Stimulated activated CD4-positive, alpha-beta T cell treated with anti-CD3 and anti-CD28 coated beads, Interleukin-12 subunit alpha, Interleukin-12 subunit beta, amount 100 ng/mL, for 4 hours (primary cell): ENCODE measurements at regions not wholly inside any gene's neighbourhood (a gene's known extent, or its start where the extent isn't known, plus 50 kb on each side); places are given as distances from the start of the nearest gene placed in this dataset.

Source experiments
- DNase-seq: peaks from one replicate; pipeline ENCODE4 v3.0.0-alpha.2; 2020

DNA sequence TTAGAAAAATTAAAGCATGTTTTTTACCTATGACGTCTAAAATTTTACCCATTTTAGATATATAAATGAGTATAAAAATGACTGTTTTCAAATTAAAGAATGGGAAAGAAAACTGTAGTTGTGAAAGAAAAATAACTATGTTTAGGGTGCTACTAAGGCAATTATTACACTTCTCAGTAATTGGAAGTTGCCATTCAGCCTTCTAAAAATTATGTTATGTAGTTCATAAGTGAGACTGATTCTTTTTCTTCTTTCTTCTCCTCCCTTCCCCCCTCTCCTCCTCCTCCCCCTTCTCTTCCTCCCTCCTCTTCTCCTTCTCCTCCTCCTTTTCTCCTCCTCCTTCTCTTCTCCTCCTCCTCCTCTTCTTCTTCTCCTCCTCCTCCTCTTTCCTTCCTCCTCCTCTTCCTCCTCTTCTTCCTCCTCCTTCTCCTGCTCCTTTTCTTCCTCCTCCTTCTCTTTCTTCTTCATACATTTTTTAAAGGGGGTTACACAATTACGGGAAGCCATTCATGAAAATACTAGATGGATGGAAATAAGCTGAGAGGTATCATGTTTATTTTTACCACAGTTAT lies 223.6 kb downstream of the CETN3 start:
- DNase-seq: no peak

DNA sequence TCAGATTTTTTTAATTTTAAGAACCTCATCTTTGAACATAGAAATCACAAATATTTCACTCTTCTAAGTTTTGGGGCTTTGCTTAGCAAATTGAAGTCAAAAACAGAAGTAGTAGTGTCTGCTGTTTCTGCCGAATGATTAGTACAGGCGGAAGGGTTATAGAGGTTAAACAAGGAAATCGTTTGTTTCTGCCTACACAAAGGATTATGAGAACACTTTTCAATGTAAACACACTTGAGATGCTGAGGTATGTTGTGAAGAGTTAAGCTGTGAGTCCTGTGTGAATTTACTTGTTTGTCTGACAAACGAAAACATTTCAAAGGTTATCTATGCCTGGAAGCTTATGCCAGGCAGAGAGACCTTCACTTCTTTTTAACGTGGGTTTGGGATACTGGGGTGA lies 224.8 kb downstream of the CETN3 start:
- DNase-seq: no peak

DNA sequence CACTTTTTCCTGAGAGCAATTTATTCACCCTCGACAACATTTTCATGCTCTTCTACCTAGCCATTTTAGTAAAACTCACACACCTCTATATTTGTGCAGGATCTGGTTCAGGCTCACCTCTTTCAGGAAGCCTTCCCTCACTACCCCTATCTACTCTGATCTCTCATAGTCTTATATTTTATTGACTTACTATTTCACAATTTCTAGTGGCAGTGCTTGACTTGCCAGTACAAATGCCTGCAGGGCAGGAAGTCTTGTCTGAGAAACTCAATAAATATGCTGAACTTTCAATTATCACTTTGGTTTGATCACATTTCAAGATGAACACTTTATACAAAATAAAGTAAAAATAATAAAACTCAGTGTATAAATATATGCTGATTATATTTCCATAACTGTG lies 226.8 kb downstream of the CETN3 start:
- DNase-seq: no peak

DNA sequence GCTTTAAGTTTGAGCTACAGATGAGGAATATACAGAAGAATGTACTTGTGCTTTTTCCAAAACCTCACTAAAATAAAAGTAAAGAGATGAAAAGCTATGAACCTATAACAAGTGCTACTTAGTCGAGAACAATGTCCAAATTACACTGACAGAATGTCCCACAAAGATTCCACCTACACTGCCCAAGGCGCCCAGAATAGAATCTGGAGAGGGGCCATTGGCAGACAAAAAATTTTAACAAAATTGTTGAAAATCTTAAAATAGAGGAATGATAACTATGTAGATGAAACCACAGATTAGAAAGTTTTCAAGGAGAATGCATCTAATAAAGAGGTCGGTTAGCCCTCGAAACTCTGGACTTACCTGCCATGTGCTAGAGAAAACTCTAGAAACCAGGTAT lies 235.3 kb downstream of the CETN3 start:
- DNase-seq: no peak

DNA sequence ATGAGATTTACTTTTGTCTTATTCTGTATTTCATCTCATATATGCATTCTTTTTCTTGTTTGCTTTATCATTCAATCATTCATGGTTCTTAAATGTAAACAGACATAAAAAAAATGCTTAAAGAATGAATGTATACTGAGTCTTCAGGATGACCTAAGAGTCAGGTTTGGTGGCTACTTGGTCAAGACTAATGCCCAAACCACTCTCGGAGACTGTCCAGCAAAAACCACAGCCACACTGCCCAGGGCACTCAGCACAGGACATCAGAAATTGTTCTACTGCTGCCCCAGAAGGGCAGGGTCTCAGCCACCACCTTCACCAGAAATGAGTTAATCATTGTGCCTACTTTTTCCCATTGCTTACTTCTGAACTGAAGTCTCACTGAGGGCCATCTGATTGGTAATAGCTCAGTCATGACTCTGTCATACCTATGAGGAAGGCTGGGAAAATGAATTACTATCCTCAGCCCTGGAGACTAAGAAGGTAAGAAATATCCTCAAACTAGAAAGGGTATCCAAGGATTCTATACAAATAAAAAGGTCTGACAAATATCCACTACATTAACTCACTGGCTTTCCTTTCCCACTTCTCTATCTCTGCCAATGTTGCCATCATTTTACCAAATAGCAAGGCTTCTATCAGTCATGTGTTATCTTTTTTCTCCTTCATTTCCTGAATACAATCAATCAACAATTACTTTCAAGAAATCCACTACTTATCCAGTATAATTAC lies 236.1 kb downstream of the CETN3 start:
- no peak for DNase-seq

DNA sequence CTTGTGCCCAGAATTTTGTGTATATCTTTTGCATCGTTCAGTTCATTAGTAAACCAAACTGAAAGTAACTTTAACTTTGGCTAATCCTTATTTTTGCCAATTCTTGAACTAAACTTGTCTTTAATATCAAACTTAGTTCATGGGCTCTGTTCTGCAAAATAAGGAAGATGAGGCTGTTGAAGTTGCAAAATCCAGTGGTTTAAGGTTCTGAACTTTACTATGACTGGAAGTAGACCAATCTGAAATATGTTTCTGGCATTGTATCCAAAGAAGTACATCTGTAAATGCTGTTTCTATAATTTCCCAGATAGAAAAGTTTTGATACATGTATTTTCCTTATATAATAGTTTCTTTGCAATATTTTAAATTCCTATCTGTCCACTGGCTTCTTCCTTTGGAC lies 238.1 kb downstream of the CETN3 start:
- DNase-seq: no peak

DNA sequence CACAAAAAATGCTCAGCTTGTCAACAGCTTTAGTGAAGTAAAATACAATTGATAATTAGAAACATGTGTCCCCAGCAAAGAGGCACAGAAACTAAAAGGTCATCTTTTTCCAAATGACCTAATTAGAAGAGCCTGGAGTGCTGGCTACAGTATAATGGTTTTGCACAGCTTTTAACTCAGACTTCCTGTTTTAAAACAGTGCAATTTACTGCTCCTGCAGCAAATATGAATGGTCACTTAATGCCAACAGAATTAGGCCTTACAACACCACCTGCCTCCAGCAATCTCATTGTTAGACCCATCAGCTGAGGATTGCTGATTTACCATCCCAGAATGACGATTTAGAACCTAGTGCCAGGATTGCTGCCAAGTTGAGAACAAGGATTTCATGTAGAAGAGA lies 239.3 kb downstream of the CETN3 start:
- DNase-seq: no peak

DNA sequence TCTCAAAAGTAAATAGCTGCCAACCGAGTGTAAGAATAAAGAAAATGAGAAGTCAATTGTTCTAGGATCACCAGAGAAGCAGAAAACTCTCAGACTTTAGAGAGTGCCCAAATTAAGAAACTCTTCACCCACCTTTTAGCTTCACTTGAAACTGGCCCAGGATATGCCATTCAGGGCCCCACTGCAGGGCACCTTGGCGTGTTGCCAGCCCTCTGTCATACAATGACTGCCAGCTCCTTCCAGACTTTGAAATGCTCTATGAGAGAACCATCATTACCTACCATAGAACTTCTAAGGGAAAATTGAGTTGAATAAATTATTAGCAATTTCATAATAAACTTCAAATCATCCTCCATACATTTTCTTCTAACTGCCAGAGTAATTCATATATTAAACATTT lies 240.5 kb downstream of the CETN3 start:
- no peak for DNase-seq

DNA sequence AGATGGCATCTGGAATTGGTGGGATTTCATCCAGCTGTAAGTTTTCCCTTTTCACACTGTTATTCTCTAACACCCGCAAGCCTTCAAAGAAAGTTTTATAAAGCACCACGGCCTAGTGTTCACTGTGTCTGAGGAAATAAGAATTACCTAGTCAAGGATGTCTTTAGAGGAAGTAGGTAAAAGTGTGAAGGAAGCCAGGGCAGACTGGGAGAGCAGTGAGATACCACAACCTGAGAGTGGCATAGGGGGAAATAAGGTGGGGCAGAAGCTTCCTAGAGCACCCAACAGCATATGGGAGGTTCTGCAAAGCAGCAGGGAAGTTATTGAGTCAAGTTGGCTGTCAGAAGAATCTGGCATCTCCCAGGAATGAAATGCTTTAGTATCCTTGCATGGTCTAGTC lies 241.2 kb downstream of the CETN3 start:
- DNase-seq: no peak

DNA sequence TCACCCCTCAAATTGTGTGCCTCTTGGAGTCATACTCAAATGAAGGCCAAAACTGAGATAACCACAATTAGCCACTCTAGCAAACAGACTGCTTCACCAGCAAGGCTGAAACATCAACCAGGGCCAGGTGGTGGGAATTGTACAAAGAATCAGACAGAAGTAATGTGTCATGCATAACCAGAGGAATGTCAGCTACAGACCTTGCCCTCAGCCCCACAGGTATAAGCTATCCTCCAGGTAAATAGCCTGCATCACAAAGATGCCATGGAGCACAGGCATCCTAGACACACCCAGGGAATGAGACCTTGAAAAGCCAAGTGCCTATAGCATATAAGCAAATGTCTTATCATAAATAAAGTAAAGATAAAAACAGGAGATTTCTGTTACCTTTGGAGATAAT lies 242.7 kb downstream of the CETN3 start:
- no peak for DNase-seq

DNA sequence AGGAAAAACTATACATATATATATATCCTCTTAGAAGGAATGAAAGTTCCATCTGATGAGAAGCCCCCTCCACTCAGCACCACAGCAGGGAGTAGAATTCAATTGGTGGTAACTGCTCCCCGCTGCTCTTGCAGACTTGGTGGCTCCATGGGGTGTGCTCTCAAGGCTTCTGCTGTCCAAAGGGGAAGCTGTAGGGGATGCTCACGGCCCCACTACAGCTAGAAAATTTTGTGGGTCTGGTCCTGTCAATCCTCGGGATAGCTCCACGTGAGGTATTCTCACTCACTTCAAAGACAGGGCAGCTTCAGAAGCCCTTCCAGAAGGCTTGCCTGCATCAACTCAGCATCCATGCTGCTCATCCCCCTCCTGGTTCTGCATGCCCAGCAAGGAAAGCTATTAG lies 247.2 kb downstream of the CETN3 start:
- no peak for DNase-seq

DNA sequence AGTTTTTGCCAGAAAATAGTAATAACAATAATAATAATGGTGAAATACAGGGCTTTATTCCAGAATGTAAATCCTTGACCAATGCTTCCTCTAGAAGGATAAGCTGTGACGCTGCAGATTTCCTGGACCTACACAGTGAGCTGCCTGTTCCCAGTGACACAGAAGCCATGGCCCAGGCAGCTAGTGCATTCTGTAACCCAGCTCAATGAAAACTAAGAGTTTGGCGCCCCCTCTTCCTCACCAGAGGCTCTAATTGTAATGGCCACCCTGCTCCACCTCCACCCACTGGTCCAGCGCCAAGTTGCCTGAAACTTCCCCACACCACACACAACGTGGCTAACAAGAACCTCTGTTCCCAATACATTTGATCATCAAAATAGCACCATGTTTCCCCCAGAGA lies 248.1 kb downstream of the CETN3 start:
- no peak for DNase-seq

DNA sequence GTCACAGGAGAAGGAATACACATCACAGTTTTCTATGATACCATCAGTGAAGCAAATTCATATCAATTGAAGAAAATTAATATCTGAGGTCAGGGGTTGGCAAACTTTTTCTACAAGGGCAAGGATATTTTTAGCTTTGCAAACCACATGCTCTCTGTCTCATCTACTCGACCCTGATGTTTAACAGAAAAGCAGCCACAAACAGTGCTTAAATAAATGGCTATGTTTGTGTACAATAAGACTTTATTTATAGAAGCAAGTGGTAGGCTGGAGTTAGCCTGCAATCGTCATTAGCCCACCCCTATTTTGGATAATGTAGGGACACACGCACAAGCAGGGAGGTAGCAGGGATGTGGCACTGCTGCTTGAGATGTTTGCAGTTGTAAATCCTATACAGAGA lies 251.4 kb downstream of the CETN3 start:
- DNase-seq: no peak

DNA sequence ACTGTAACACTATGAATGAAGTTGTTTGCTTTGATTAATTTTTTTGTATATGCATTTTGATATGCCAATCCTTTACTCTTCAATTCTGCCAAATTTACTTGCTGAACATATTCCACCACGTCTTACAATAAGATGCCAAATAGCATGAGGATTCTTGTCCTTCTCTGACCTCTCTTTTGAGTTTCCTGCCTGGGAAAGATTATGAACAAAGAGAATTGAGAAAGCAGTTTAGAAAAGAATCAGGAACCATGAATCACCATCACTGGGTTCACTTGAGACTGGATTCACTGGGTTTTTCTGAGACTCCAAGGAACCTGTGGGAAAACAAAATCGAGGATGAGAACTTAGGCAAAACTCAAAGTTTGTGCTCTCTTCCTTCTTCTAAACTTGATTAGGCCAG lies 256.5 kb downstream of the CETN3 start:
- no peak for DNase-seq

DNA sequence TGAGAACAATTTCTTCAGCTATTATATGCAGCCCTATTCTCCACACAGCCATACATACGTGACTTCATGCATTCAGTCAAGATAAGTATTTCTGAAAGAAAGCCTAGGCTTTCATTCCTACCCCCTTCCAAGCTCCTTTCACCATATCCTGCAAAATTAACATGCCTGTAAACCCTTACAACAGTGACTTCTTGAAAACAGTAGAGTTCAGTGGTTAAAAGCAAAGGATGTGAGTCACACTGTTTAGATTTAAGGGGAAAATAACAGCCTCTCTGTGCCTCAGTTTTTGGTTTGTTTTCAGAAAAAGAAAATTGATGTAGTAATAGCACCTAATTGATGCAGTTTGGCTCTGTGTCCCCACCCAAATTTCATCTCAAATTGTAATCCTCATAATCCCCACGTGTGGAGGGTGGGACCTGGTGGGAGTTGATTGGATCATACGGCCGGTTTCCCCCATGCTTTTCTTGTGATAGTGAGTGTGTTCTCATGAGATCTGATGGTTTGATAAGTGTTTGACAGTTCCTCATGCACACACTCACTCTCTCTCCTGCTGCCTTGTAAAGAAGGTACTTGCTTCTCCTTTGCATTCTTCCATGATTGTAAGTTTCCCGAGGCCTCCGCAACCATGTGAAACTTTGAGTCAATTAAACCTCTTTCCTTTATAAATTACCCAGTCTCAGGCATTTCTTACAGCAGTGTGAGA lies 264.8 kb downstream of the CETN3 start:
- no peak for DNase-seq

DNA sequence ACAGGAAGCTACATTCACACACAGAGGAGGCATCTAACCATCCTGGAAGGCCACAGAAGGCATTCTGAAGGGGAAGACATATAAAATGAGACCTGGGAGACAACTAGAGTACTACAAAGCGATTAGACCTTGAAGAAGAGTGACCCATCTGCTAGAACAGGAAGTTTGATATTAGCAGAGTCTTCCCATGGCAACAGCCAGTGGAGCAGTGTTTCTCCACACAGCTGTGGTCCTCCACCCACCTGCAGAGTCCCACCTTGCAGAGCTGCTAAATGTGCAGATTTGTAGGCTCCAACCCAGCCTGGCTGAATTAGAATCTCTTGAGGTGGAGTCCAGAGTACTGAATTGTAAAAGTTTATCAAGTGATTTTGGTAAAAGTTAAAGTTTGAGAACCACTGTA lies 267.0 kb downstream of the CETN3 start:
- DNase-seq: no peak

DNA sequence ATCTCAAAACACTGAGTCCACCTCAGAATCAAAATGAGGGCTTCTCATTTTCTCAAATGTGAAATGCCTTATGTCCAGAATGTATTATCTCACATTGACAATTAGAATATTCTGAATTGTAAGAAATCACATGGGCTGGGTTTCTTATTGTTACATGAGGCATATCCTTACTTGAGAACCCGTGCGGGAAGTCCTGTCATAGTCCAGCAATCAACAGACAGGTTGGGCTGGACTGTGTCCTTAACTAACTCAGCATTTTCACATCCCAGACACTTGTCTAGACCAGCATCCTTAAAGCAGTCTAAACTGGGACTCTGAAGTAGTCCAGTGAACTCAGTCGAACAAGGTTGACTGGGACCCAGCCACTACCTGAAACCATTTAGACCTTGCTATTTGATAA lies 267.6 kb downstream of the CETN3 start:
- DNase-seq: no peak

DNA sequence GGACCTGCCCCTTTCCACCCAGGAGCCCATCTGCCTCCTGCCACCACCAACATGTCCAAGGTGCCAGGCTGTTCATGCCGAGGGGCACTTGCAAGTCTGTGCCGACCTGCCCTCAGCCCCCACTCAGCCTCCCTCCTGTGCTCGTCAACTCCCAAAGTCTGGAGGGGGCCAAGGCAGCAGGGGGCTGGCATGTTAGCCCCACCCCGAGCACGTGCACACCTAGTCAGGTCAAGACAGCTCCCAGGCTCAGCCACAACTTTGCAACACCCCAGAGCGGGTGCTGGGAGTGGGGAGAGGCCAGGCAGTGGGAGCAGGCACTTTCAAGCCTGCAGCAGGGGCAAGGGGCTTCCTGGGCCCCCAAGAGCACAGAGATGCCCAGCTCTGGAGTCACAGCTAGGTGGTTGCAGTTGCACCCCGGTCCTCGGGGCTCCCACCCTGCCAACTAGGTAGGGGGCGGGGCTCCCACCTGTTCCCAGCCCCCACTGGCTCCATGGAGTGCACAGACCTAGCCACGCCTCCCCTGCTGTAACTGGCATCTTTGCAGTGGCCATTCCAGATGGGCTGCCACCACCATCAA lies 272.5 kb downstream of the CETN3 start:
- DNase-seq: no peak

DNA sequence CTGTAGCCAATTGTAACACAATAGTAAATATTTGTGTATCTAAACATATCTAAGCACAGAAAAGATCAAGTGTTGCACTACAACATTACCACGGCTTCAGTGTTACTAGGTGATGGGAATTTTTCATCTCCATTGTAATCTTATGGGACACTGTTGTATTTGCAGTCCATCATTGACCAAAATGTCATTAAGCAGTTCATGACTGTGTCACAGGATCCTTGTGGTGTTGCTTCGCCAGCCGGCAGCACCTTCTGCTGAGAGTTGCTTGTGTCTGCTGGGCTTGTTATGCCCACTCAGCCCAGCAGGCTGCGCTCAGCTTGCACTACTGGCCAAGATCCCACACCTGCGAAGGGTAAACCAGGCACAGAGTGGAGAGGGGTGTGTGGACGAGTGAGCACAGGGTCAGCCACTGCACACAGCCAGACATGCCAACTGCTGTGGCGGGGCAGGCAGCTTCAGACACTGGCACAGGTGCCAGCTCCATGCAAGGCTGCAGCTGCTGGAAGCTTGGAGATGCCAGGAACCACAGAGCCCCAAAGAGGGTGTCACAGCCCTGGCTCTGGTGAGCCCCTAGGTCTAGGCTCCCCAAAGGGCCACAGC lies 273.7 kb downstream of the CETN3 start:
- DNase-seq: no peak

DNA sequence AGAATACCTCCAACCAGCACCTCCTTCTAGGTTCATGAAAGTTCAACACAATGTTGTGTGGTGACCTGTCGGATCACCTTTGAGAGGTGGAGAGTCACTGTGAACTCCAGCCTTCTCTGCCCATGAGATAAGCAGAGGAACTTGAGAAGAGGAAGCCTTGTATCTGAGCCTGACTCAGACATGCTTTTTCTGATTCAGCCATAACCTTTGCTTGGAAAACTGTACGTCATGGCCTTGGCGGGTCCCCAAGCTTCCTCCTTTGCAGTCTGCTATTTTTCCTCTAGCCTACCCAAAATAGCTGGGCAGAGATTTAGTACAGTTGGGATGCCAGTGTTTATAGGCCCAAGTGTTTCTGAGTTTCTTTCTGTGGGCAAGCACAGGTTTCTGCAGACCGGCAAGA lies 274.7 kb downstream of the CETN3 start:
- DNase-seq: no peak

DNA sequence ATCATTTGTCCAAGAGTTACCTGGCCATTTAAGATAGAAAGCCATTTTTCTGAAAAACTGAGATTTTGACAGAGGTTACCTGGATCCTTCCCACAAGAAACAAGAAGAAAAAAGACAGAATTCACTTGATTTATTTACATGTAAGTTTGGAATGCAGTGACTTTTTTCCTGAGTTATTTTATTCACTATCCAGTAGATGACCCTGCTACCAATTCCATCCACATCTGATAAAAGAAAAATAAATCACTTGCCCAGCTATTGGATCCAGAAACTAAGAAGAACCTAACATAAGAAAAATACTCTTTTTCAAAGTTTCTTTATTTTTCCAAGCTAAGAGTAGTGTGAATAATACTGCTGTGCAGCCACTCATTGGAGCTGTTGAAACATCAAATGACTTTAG lies 275.2 kb downstream of the CETN3 start:
- DNase-seq: no peak

DNA sequence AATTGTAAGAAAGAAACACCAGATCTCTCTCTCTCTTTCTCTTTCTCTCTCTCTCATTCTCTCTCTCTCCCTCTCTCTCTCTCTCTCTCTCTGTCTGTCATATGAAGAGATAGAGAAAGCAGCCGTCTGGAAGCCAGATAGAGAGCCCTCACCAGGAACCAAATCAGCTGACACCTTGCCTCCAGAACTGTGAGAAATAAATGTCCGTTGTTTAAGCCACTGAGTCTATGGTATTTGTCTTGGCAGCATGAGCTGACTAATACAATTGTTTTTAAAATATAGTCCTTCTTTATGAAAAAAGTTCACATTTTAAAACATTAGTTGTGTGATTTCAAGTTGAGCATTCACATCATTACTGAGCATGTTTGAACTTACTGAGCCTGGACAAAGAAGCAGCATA lies 275.6 kb downstream of the CETN3 start:
- no peak for DNase-seq

DNA sequence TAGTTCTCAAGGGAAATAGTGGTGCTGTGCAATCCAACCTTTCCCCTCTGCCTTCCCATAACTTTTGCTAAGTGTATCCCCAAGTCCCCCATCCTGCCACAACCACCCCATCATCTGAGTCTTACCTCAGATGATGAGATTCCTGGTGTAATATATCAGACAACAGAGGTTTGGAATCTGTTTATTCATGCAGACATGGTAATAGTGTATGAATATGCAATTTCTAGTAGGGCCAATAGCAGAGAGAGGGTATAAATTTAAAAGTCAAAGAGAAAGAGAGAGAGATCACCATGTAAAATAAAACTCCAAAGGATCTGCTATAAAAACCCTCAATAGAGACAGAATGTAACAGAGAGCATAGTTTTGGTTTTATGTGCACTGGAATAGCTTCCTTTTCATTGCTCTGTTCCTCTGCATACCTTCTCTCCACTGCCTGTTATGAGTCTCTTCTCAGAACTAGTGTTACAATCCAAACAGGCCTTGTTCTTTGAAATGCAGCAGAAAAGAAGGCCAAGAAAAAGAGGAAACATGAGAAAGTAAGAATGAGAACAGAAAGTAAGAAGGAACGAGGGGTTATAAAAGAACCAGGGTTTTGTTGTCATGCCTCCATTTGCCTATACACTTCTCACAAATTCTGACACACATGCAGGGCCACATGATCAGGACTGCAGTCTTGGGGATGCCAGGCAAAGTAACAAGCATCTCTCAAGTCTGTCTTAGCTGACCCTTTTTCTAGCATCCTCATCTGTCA lies 278.0 kb downstream of the CETN3 start:
- no peak for DNase-seq
